Lower leg skin (tissue), 3 donors: ENCODE measurements at regions not wholly inside any gene's neighbourhood (a gene's known extent, or its start where the extent isn't known, plus 50 kb on each side); places are given as distances from the start of the nearest gene placed in this dataset.

Source experiments
- POLR2A ChIP-seq, 2 donors: fragments of 450-650 bp; IDR thresholded peaks; one replicate each; pipeline ENCODE4 v1.6.1; 2016 to 2017; ENCODE audit warnings: antibody characterized with exemption in 2 of 2, mild to moderate bottlenecking in 1 of 2, moderate library complexity in 1 of 2
- TF ChIP-seq, protein P1 (sequence below), 3 donors: fragments of 450-650 bp; IDR thresholded peaks; one replicate each; pipeline ENCODE4 v1.5.1; 2016; ENCODE audit warnings: antibody characterized with exemption in 3 of 3, mild to moderate bottlenecking in 3 of 3, moderate library complexity in 2 of 3

DNA sequence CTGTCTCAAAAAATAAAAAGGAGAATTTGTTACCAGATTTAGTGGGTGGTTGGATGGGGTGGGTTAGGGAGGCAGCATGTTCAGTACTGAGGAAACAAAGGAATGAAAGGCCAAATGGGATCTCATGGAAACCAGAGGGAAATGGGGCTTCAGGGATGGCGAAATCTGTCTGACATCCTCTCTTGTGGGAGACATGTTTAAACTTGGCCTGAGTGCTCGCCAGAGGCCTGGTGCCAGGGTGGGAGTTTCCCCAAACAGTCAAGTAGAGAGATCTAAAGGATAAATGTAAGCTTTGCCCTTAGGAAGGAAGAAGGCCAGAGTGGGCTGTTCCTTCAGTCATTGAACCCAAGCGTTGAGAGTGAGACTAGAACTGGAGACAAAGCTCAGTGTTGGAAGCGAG lies 61.9 kb upstream of the AKIRIN2 start:
- TF ChIP-seq, protein P1, sequence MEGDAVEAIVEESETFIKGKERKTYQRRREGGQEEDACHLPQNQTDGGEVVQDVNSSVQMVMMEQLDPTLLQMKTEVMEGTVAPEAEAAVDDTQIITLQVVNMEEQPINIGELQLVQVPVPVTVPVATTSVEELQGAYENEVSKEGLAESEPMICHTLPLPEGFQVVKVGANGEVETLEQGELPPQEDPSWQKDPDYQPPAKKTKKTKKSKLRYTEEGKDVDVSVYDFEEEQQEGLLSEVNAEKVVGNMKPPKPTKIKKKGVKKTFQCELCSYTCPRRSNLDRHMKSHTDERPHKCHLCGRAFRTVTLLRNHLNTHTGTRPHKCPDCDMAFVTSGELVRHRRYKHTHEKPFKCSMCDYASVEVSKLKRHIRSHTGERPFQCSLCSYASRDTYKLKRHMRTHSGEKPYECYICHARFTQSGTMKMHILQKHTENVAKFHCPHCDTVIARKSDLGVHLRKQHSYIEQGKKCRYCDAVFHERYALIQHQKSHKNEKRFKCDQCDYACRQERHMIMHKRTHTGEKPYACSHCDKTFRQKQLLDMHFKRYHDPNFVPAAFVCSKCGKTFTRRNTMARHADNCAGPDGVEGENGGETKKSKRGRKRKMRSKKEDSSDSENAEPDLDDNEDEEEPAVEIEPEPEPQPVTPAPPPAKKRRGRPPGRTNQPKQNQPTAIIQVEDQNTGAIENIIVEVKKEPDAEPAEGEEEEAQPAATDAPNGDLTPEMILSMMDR (IDR thresholded peaks at IDR 0.05) = no peak
- no peak for TF ChIP-seq POLR2A (IDR thresholded peaks at IDR 0.05)
